ENCODE measurements at regions not wholly inside any gene's neighbourhood (a gene's known extent, or its start where the extent isn't known, plus 50 kb on each side); places are given as distances from the start of the nearest gene placed in this dataset.

- ChIA-PET POLR2A (ENCODE audit: partially characterized antibody) (no interaction called here), CTCF (ENCODE audit: partially characterized antibody) (no interaction called here)
- no peaks in the 10 kb centered on the region for H3K79me2 ChIP-seq (ENCODE audit: control insufficient read depth in 1 of 2, insufficient read depth in 2 of 2, low read length in 2 of 2)
- H3K27ac ChIP-seq (ENCODE audit: low read depth, low read length) = no peak overlapping the region
- no peak overlapping the region for H2BK120ac ChIP-seq (replicated peaks; ENCODE audit: low read depth, low read length)
- H3K9me3 ChIP-seq (ENCODE audit: insufficient read depth in 2 of 2, low read depth in 1 of 2, low read length in 1 of 2) = no peaks in the 10 kb centered on the region
- no peak overlapping the region for H2BK20ac ChIP-seq (ENCODE audit: low read length)
- no peak overlapping the region for H3K56ac ChIP-seq (replicated peaks; ENCODE audit: insufficient read length, low read depth, low read length)
- no peak for TF ChIP-seq HDAC2 (IDR thresholded peaks at IDR 0.05; ENCODE audit: borderline replicate concordance in 1 of 2, low read depth in 2 of 2, low read length in 2 of 2)
- no peak for TF ChIP-seq BCL11A (IDR thresholded peaks at IDR 0.05; ENCODE audit: low read depth in 2 of 2, low read length in 2 of 2)
- no peak overlapping the region for H2BK12ac ChIP-seq (ENCODE audit: low read depth, low read length)
- no peak for FAIRE-seq
- no peaks in the 10 kb centered on the region for H4K20me1 ChIP-seq (replicated peaks in 1 of 2; ENCODE audit: control insufficient read depth in 1 of 2, insufficient read depth in 2 of 2, low read length in 2 of 2)
- no peak overlapping the region for H2BK15ac ChIP-seq (ENCODE audit: low read length)
- no peak overlapping the region for H3K23ac ChIP-seq (ENCODE audit: insufficient read length)
- no peak overlapping the region for H2BK5ac ChIP-seq (ENCODE audit: low read depth, low read length)
- H2AFZ ChIP-seq (ENCODE audit: low read length) = no peak overlapping the region
- no peak overlapping the region for H4K8ac ChIP-seq (ENCODE audit: extremely low read depth, insufficient read depth, low read length)
- H3K9ac ChIP-seq (replicated peaks in 1 of 4; ENCODE audit: extremely low read depth in 1 of 4, low read depth in 3 of 4, low read length in 3 of 4) = no peak overlapping the region
- H4K5ac ChIP-seq (ENCODE audit: insufficient read length, low read depth, low read length) = no peak overlapping the region
- no peaks in the 10 kb centered on the region for H3K36me3 ChIP-seq (ENCODE audit: control insufficient read depth in 2 of 4, insufficient read depth in 4 of 4, low read length in 3 of 4)
- H3K4me2 ChIP-seq (ENCODE audit: insufficient read depth in 1 of 2, low read depth in 2 of 2, low read length in 2 of 2) = no peak overlapping the region
- H4K91ac ChIP-seq (replicated peaks; ENCODE audit: insufficient read length, low read length) = no peak overlapping the region
- DNase-seq (ENCODE audit: low read depth in 1 of 2, low spot score in 2 of 2) = no peak
- H3K4ac ChIP-seq (replicated peaks; ENCODE audit: insufficient read length, low read depth, low read length) = no peak overlapping the region
- H3K4me3 ChIP-seq (ENCODE audit: extremely low read depth in 1 of 4, insufficient read depth in 2 of 4, low read depth in 3 of 4, low read length in 4 of 4) = no peak overlapping the region
- H2AK5ac ChIP-seq (ENCODE audit: low read depth, low read length) = no peak overlapping the region
- H3K27me3 ChIP-seq (replicated peaks in 1 of 4; ENCODE audit: control insufficient read depth in 3 of 4, extremely low read depth in 1 of 4, insufficient read depth in 3 of 4, low read length in 3 of 4) = no peaks in the 10 kb centered on the region
- no peaks in the 10 kb centered on the region for H3K23me2 ChIP-seq (ENCODE audit: low read depth, low read length)
- no peak overlapping the region for H3K18ac ChIP-seq (ENCODE audit: extremely low read depth, low read length)
- H3K14ac ChIP-seq (ENCODE audit: insufficient read length) = no peak overlapping the region
- H3K4me1 ChIP-seq (replicated peaks in 1 of 4; ENCODE audit: control insufficient read depth in 3 of 4, insufficient read depth in 4 of 4, low read length in 3 of 4) = no peaks in the 10 kb centered on the region
- no peaks in the 10 kb centered on the region for H3K79me1 ChIP-seq (ENCODE audit: low read depth, low read length)
Measured at GRCh38 chr6:145557474-145557873, 177.8 kb downstream of the EPM2A start.

Data from H1 (cell line).